DOHH2 (cell line): ENCODE measurements at regions not wholly inside any gene's neighbourhood (a gene's known extent, or its start where the extent isn't known, plus 50 kb on each side); places are given as distances from the start of the nearest gene placed in this dataset.
A peak's percentile ranks its signal among the peaks of the same experiment; 100 is the strongest.

Experiments
- H3F3A ChIP-seq: fragments of 200-600 bp; sonication (generic), shearing (Covaris generic); 2 replicates; pipeline ENCODE4 v1.6.0; 2016; ENCODE audit warnings: antibody characterized with exemption, mild to moderate bottlenecking; ENCODE audit not compliant: control insufficient read depth, insufficient read depth
- H3K27ac ChIP-seq: fragments of 200-600 bp; sonication (generic); 2 replicates; pipeline ENCODE4 v1.5.1; 2014; ENCODE audit warnings: low read depth, mild to moderate bottlenecking, low read length, moderate library complexity
- H3K27me3 ChIP-seq: fragments of 200-600 bp; sonication (generic); 2 replicates; pipeline ENCODE4 v1.6.1; 2014; ENCODE audit warnings: mild to moderate bottlenecking, low read length, mixed read lengths; ENCODE audit not compliant: control insufficient read depth
- H3K36me3 ChIP-seq: fragments of 200-600 bp; sonication (generic); 2 replicates; pipeline ENCODE4 v1.6.1; 2014; ENCODE audit warnings: mild to moderate bottlenecking, low read length, moderate library complexity, mixed read lengths; ENCODE audit not compliant: control insufficient read depth
- H3K4me1 ChIP-seq: fragments of 200-600 bp; sonication (generic); 2 replicates; pipeline ENCODE4 v1.6.1; 2014; ENCODE audit warnings: mild to moderate bottlenecking, low read length, mixed read lengths; ENCODE audit not compliant: control insufficient read depth
- H3K4me2 ChIP-seq: fragments of 200-600 bp; sonication (generic); 2 replicates; pipeline ENCODE4 v1.6.0; 2014; ENCODE audit warnings: mild to moderate bottlenecking, low read length, moderate library complexity
- H3K4me3 ChIP-seq: fragments of 200-600 bp; sonication (generic); 2 replicates; pipeline ENCODE4 v1.5.1; 2014; ENCODE audit warnings: mild to moderate bottlenecking, low read length, mixed read lengths
- H3K79me2 ChIP-seq: fragments of 200-600 bp; sonication (generic); 2 replicates; pipeline ENCODE4 v1.6.1; 2014; ENCODE audit warnings: mild to moderate bottlenecking, low read length, mixed read lengths; ENCODE audit not compliant: control insufficient read depth
- H3K9me2 ChIP-seq: fragments of 200-600 bp; sonication (generic); replicated peaks from 2 replicates; pipeline ENCODE4 v1.6.1; 2014; ENCODE audit warnings: mild to moderate bottlenecking, low read length, mixed read lengths; ENCODE audit not compliant: control insufficient read depth
- H3K9me3 ChIP-seq: fragments of 200-600 bp; sonication (generic); 2 replicates; pipeline ENCODE4 v1.6.1; 2014; ENCODE audit warnings: antibody characterized with exemption, low read length, mixed read lengths; ENCODE audit not compliant: control insufficient read depth, insufficient read depth
- H4K20me1 ChIP-seq: fragments of 200-600 bp; sonication (generic); 2 replicates; pipeline ENCODE4 v1.6.0; 2014; ENCODE audit warnings: low read depth, mild to moderate bottlenecking, antibody characterized with exemption, low read length, moderate library complexity; ENCODE audit not compliant: control insufficient read depth, insufficient read depth
- CTCF ChIP-seq: fragments of 200-600 bp; sonication (generic); IDR thresholded peaks from one replicate; pipeline ENCODE4 v1.5.1; 2014; ENCODE audit warnings: antibody characterized with exemption, mild to moderate bottlenecking, low read depth, low read length; ENCODE audit not compliant: poor library complexity, severe bottlenecking
- EZH2phosphoT487 ChIP-seq: fragments of 200-600 bp; sonication (generic); IDR thresholded peaks from 2 replicates; pipeline ENCODE4 v1.6.1; 2017; ENCODE audit warnings: borderline replicate concordance, mild to moderate bottlenecking, antibody characterized with exemption, low read length, moderate library complexity, mixed read lengths

GRCh38 chr4:31674313-31674947, 954.3 kb downstream of the PCDH7 start:
- H3K36me3 ChIP-seq = no peaks in the 10 kb centered on the region
- no peak overlapping the region for H3K4me3 ChIP-seq

GRCh38 chr4:31678356-31678755, 958.2 kb downstream of the PCDH7 start:
- Histone ChIP-seq H3K27me3 (no peaks in the 10 kb centered on the region), H4K20me1 (no peaks in the 10 kb centered on the region), H3K27ac (no peak overlapping the region), H3K4me3 (no peak overlapping the region), H3K79me2 (no peaks in the 10 kb centered on the region), H3F3A (no peaks in the 10 kb centered on the region), H3K4me1 (no peaks in the 10 kb centered on the region), H3K9me2 (no peaks in the 10 kb centered on the region), H3K9me3 (no peaks in the 10 kb centered on the region), H3K4me2 (no peak overlapping the region), H3K36me3 (no peaks in the 10 kb centered on the region)
- TF ChIP-seq CTCF (no peak), EZH2phosphoT487 (no peak)

More at GRCh38 chr4:31674313-31674947, 954.3 kb downstream of the PCDH7 start:
- no peak overlapping the region for H3K4me2 ChIP-seq
- H3K27ac ChIP-seq = no peak overlapping the region
- H4K20me1 ChIP-seq = no peaks in the 10 kb centered on the region
- no peaks in the 10 kb centered on the region for H3K4me1 ChIP-seq
- no peaks in the 10 kb centered on the region for H3K79me2 ChIP-seq
- H3K27me3 ChIP-seq = no peaks in the 10 kb centered on the region
- no peaks in the 10 kb centered on the region for H3F3A ChIP-seq
- H3K9me2 ChIP-seq = no peaks in the 10 kb centered on the region
- H3K9me3 ChIP-seq = no peaks in the 10 kb centered on the region
- TF ChIP-seq EZH2phosphoT487 (no peak), CTCF (peak; percentile 59)

- no peaks in the 10 kb centered on the region for H3K27me3 ChIP-seq
- no peaks in the 10 kb centered on the region for H3K9me2 ChIP-seq
- no peaks in the 10 kb centered on the region for H4K20me1 ChIP-seq
- TF ChIP-seq CTCF (no peak), EZH2phosphoT487 (no peak)
- no peaks in the 10 kb centered on the region for H3F3A ChIP-seq
- H3K9me3 ChIP-seq = no peaks in the 10 kb centered on the region
- no peak overlapping the region for H3K4me3 ChIP-seq
- H3K79me2 ChIP-seq = no peaks in the 10 kb centered on the region
- H3K4me1 ChIP-seq = no peaks in the 10 kb centered on the region
- H3K4me2 ChIP-seq = no peak overlapping the region
- no peaks in the 10 kb centered on the region for H3K36me3 ChIP-seq
- no peak overlapping the region for H3K27ac ChIP-seq
Observed at GRCh38 chr4:31682796-31683195, 962.6 kb downstream of the PCDH7 start.
